ENCODE measurements at regions not wholly inside any gene's neighbourhood (a gene's known extent, or its start where the extent isn't known, plus 50 kb on each side); places are given as distances from the start of the nearest gene placed in this dataset.
"Not testable (repeated sequence)": the region's sequence is repeated elsewhere in the genome, so short reads cannot be mapped to it uniquely, and the experiment has no call there.

GRCh38 chr1:120297345-120297953, 117.4 kb upstream of the NBPF8 start:
- H3K27ac ChIP-seq, H3K9ac ChIP-seq, H3K9me3 ChIP-seq, H4K20me1 ChIP-seq, H3K4me2 ChIP-seq, H3K27me3 ChIP-seq, H3K36me3 ChIP-seq, H3K4me3 ChIP-seq, H3K4me1 ChIP-seq: not testable (repeated sequence)

GRCh38 chr1:120290105-120290504, 113.8 kb upstream of the SEC22B start:
- not testable (repeated sequence) for H3K9me3 ChIP-seq, H3K9ac ChIP-seq, H3K4me1 ChIP-seq, H3K27me3 ChIP-seq, H3K36me3 ChIP-seq, H3K4me3 ChIP-seq, H4K20me1 ChIP-seq, H3K27ac ChIP-seq, H3K4me2 ChIP-seq

- H3K9me3 ChIP-seq, H4K20me1 ChIP-seq, H3K4me1 ChIP-seq, H3K9ac ChIP-seq, H3K27ac ChIP-seq, H3K36me3 ChIP-seq, H3K4me3 ChIP-seq, H3K4me2 ChIP-seq, H3K27me3 ChIP-seq: not testable (repeated sequence)
Observed at GRCh38 chr1:120289601-120290074, 113.3 kb upstream of the SEC22B start.

- H3K27me3 ChIP-seq, H3K4me2 ChIP-seq, H3K4me3 ChIP-seq, H3K27ac ChIP-seq, H3K9ac ChIP-seq, H4K20me1 ChIP-seq, H3K4me1 ChIP-seq, H3K9me3 ChIP-seq, H3K36me3 ChIP-seq: not testable (repeated sequence)
Observed at GRCh38 chr1:120288814-120289600, 112.7 kb upstream of the SEC22B start.

GRCh38 chr1:120288167-120288566, 111.8 kb upstream of the SEC22B start:
- H3K4me2 ChIP-seq, H3K27ac ChIP-seq, H3K4me3 ChIP-seq, H4K20me1 ChIP-seq, H3K4me1 ChIP-seq, H3K9me3 ChIP-seq, H3K9ac ChIP-seq, H3K36me3 ChIP-seq, H3K27me3 ChIP-seq: not testable (repeated sequence)

- H3K9ac ChIP-seq, H3K4me1 ChIP-seq, H3K9me3 ChIP-seq, H3K27ac ChIP-seq, H3K36me3 ChIP-seq, H3K4me3 ChIP-seq, H3K4me2 ChIP-seq, H4K20me1 ChIP-seq, H3K27me3 ChIP-seq: not testable (repeated sequence)
Observed at GRCh38 chr1:120282744-120283464, 106.6 kb upstream of the SEC22B start.

GRCh38 chr1:120278259-120278610, 101.9 kb upstream of the SEC22B start:
- H3K4me2 ChIP-seq, H4K20me1 ChIP-seq, H3K27ac ChIP-seq, H3K4me1 ChIP-seq, H3K9me3 ChIP-seq, H3K4me3 ChIP-seq, H3K9ac ChIP-seq, H3K36me3 ChIP-seq, H3K27me3 ChIP-seq: not testable (repeated sequence)

GRCh38 chr1:120277428-120278258, 101.3 kb upstream of the SEC22B start:
- not testable (repeated sequence) for H3K36me3 ChIP-seq, H4K20me1 ChIP-seq, H3K4me2 ChIP-seq, H3K4me3 ChIP-seq, H3K27ac ChIP-seq, H3K4me1 ChIP-seq, H3K27me3 ChIP-seq, H3K9ac ChIP-seq, H3K9me3 ChIP-seq

GRCh38 chr1:120276710-120277109, 100.4 kb upstream of the SEC22B start:
- not testable (repeated sequence) for H3K9ac ChIP-seq, H3K4me1 ChIP-seq, H3K9me3 ChIP-seq, H3K27me3 ChIP-seq, H3K4me3 ChIP-seq, H3K4me2 ChIP-seq, H3K27ac ChIP-seq, H3K36me3 ChIP-seq, H4K20me1 ChIP-seq

GRCh38 chr1:120274438-120274837, 98.1 kb upstream of the SEC22B start:
- not testable (repeated sequence) for H3K9ac ChIP-seq, H3K27me3 ChIP-seq, H3K4me3 ChIP-seq, H3K9me3 ChIP-seq, H3K36me3 ChIP-seq, H3K4me1 ChIP-seq, H4K20me1 ChIP-seq, H3K4me2 ChIP-seq, H3K27ac ChIP-seq

GRCh38 chr1:120273363-120273762, 97.0 kb upstream of the SEC22B start:
- not testable (repeated sequence) for H3K27me3 ChIP-seq, H4K20me1 ChIP-seq, H3K4me1 ChIP-seq, H3K36me3 ChIP-seq, H3K27ac ChIP-seq, H3K9ac ChIP-seq, H3K4me3 ChIP-seq, H3K4me2 ChIP-seq, H3K9me3 ChIP-seq

- not testable (repeated sequence) for H4K20me1 ChIP-seq, H3K9ac ChIP-seq, H3K4me2 ChIP-seq, H3K9me3 ChIP-seq, H3K4me3 ChIP-seq, H3K27me3 ChIP-seq, H3K27ac ChIP-seq, H3K4me1 ChIP-seq, H3K36me3 ChIP-seq
Observed at GRCh38 chr1:120272242-120272641, 95.9 kb upstream of the SEC22B start.

GRCh38 chr1:120271561-120272221, 95.4 kb upstream of the SEC22B start:
- H3K4me1 ChIP-seq, H4K20me1 ChIP-seq, H3K9ac ChIP-seq, H3K27ac ChIP-seq, H3K9me3 ChIP-seq, H3K4me2 ChIP-seq, H3K4me3 ChIP-seq, H3K36me3 ChIP-seq, H3K27me3 ChIP-seq: not testable (repeated sequence)
